ENCODE measurements at regions not wholly inside any gene's neighbourhood (a gene's known extent, or its start where the extent isn't known, plus 50 kb on each side); places are given as distances from the start of the nearest gene placed in this dataset.

DNA sequence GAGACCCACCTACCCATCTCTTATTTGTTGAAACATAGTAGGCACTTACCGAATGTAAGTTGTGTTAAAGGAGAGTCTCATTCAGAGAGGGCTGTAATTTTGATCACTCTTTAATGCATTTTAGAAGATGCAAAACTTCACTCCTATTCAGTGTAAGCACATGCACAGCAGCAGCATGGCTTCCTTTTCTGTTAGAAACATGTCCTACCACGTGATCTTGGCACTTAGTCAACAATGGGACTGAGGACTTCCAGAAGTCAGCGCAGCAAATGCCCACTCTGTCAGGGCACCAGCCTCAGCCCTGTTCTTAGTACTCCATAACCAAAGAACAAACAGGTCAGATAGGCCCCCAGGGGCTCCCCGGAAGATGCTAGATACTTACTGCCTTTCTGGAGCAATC is 456.5 kb downstream of the METTL4 start:
- H3K27ac ChIP-seq (ENCODE audit: low read depth in 1 of 2, low read length in 2 of 2): no peak overlapping the region
- no peaks in the 10 kb centered on the region for H3K4me1 ChIP-seq (ENCODE audit: insufficient read depth, low read length)
- no peak for DNase-seq
- no peaks in the 10 kb centered on the region for H3K4me1 Mint-ChIP-seq (ENCODE audit: low read depth)
- no peak overlapping the region for H3K4me3 Mint-ChIP-seq
- no peaks in the 10 kb centered on the region for H3K36me3 Mint-ChIP-seq (ENCODE audit: low read depth)
- ChIA-PET CTCF (no interaction called here), POLR2A (no interaction called here)
- H3K27me3 Mint-ChIP-seq: peaks cover 35% of the 10 kb centered on the region
- H3K9me3 Mint-ChIP-seq: no peaks in the 10 kb centered on the region
- ATAC-seq (ENCODE audit: poor library complexity): no peak
- H3K4me3 ChIP-seq (ENCODE audit: low read length): no peak overlapping the region
- peaks cover 0 to 12% of the 10 kb centered on the region in 2 experiments for H3K27me3 ChIP-seq (ENCODE audit: control insufficient read depth in 1 of 2, insufficient read depth in 2 of 2, low read length in 2 of 2)
- no peaks in the 10 kb centered on the region for H3K36me3 ChIP-seq (ENCODE audit: insufficient read depth, low read length)
- H3K9me3 ChIP-seq (ENCODE audit: control insufficient read depth in 1 of 2, insufficient read depth in 1 of 2, low read length in 2 of 2): no peaks in the 10 kb centered on the region
- intact Hi-C loops (cut with DNase I, micrococcal nuclease): loop anchor here in 1 of 2 experiments (5.0 kb wide), 1 partner anchor 428 kb away; no protein-coding TSS in a partner anchor
- no peak overlapping the region for H3K27ac Mint-ChIP-seq
- TF ChIP-seq, protein P1, sequence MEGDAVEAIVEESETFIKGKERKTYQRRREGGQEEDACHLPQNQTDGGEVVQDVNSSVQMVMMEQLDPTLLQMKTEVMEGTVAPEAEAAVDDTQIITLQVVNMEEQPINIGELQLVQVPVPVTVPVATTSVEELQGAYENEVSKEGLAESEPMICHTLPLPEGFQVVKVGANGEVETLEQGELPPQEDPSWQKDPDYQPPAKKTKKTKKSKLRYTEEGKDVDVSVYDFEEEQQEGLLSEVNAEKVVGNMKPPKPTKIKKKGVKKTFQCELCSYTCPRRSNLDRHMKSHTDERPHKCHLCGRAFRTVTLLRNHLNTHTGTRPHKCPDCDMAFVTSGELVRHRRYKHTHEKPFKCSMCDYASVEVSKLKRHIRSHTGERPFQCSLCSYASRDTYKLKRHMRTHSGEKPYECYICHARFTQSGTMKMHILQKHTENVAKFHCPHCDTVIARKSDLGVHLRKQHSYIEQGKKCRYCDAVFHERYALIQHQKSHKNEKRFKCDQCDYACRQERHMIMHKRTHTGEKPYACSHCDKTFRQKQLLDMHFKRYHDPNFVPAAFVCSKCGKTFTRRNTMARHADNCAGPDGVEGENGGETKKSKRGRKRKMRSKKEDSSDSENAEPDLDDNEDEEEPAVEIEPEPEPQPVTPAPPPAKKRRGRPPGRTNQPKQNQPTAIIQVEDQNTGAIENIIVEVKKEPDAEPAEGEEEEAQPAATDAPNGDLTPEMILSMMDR (IDR thresholded peaks at IDR 0.05): no peak

DNA sequence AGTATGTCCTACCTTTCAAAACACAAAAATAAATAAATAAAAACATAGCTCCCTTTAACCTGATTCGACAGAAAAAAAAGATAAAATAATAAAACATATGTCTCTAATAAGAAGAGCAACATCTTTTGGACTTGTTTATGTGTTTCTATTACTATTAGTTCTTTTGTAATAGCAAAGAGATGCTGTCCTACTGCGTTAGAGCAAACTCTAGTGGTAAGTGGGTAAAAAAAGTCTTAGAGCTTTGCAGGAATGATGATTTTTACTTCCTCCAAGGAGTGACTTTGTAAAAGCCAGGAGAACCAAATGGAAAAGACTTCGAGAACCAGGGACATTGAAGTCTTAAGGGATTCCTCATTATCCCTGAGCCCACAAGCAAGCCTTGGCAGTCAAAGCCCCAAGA is 450.1 kb downstream of the METTL4 start:
- ChIA-PET POLR2A (no interaction called here), CTCF (interaction anchor here (1.6 kb wide), 1 partner anchor 21 kb away, joined by 3 read pairs; no protein-coding TSS in a partner anchor)
- no peak for ATAC-seq (ENCODE audit: poor library complexity)

DNA sequence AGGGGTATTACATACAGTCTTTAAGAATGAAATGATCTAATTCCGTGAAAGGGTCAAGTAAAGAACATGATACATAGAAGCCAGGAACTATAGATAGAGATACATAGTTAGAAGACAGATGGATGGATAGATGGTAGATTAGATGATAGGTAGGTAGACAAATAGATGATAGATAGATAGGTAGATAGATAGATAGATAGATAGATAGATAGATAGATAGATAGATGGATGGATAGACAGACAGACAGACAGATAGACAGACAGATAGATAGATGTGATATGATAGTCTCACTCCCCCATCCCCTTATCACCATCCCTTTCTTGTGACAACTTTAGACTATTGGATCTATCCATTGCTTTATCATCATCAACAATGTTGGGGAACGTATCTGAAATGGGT is 448.2 kb downstream of the METTL4 start:
- Mint-ChIP-seq H3K9me3 (no peaks in the 10 kb centered on the region), H3K4me3 (no peak overlapping the region), H3K4me1 (ENCODE audit: low read depth) (no peaks in the 10 kb centered on the region), H3K27ac (no peak overlapping the region), H3K36me3 (ENCODE audit: low read depth) (no peaks in the 10 kb centered on the region), H3K27me3 (no peaks in the 10 kb centered on the region)
- H3K9me3 ChIP-seq (ENCODE audit: control insufficient read depth in 1 of 2, insufficient read depth in 1 of 2, low read length in 2 of 2): no peaks in the 10 kb centered on the region
- ChIA-PET CTCF (interaction anchor here (1.6 to 1.7 kb wide), 2 partner anchors 13 to 20 kb away, joined by 3 to 4 read pairs; no protein-coding TSS in a partner anchor), POLR2A (no interaction called here)
- DNase-seq: no peak
- ATAC-seq (ENCODE audit: poor library complexity): no peak
- no peaks in the 10 kb centered on the region for H3K36me3 ChIP-seq (ENCODE audit: insufficient read depth, low read length)
- no peaks in the 10 kb centered on the region for H3K27me3 ChIP-seq (ENCODE audit: control insufficient read depth in 1 of 2, insufficient read depth in 2 of 2, low read length in 2 of 2)
- no peak overlapping the region for H3K4me3 ChIP-seq (ENCODE audit: low read length)
- intact Hi-C loops (cut with DNase I, micrococcal nuclease): loop anchor here in 1 of 2 experiments (10.0 kb wide), 1 partner anchor 58 kb away; no protein-coding TSS in a partner anchor
- H3K4me1 ChIP-seq (ENCODE audit: insufficient read depth, low read length): no peaks in the 10 kb centered on the region
- no peak overlapping the region for H3K27ac ChIP-seq (ENCODE audit: low read depth in 1 of 2, low read length in 2 of 2)
- TF ChIP-seq, protein P1 (IDR thresholded peaks at IDR 0.05): no peak

More for the DNA sequence above, 450.1 kb downstream of the METTL4 start:
- H3K4me1 ChIP-seq (ENCODE audit: insufficient read depth, low read length): no peaks in the 10 kb centered on the region
- no peaks in the 10 kb centered on the region for H3K36me3 Mint-ChIP-seq (ENCODE audit: low read depth)
- no peaks in the 10 kb centered on the region for H3K36me3 ChIP-seq (ENCODE audit: insufficient read depth, low read length)
- no peak overlapping the region for H3K27ac ChIP-seq (ENCODE audit: low read depth in 1 of 2, low read length in 2 of 2)
- no peaks in the 10 kb centered on the region for H3K27me3 Mint-ChIP-seq
- H3K27me3 ChIP-seq (ENCODE audit: control insufficient read depth in 1 of 2, insufficient read depth in 2 of 2, low read length in 2 of 2): no peaks in the 10 kb centered on the region
- H3K4me3 ChIP-seq (ENCODE audit: low read length): no peak overlapping the region
- no peak overlapping the region for H3K27ac Mint-ChIP-seq
- no peaks in the 10 kb centered on the region for H3K4me1 Mint-ChIP-seq (ENCODE audit: low read depth)
- no peak overlapping the region for H3K4me3 Mint-ChIP-seq
- no peak for DNase-seq
- H3K9me3 ChIP-seq (ENCODE audit: control insufficient read depth in 1 of 2, insufficient read depth in 1 of 2, low read length in 2 of 2): no peaks in the 10 kb centered on the region
- no peaks in the 10 kb centered on the region for H3K9me3 Mint-ChIP-seq
- TF ChIP-seq, protein P1 (IDR thresholded peaks at IDR 0.05): no peak
- intact Hi-C loops (cut with DNase I, micrococcal nuclease): loop anchor here in 1 of 2 experiments (10.0 kb wide), 1 partner anchor 56 kb away; no protein-coding TSS in a partner anchor
